Activated T-cell treated with anti-CD3 and anti-CD28 coated beads for 48 hours (primary cell): ENCODE measurements at regions not wholly inside any gene's neighbourhood (a gene's known extent, or its start where the extent isn't known, plus 50 kb on each side); places are given as distances from the start of the nearest gene placed in this dataset.

Source experiments
- DNase-seq: peaks from one replicate; pipeline ENCODE4 v3.0.0-alpha.2; 2020; ENCODE audit warnings: low read depth

DNA sequence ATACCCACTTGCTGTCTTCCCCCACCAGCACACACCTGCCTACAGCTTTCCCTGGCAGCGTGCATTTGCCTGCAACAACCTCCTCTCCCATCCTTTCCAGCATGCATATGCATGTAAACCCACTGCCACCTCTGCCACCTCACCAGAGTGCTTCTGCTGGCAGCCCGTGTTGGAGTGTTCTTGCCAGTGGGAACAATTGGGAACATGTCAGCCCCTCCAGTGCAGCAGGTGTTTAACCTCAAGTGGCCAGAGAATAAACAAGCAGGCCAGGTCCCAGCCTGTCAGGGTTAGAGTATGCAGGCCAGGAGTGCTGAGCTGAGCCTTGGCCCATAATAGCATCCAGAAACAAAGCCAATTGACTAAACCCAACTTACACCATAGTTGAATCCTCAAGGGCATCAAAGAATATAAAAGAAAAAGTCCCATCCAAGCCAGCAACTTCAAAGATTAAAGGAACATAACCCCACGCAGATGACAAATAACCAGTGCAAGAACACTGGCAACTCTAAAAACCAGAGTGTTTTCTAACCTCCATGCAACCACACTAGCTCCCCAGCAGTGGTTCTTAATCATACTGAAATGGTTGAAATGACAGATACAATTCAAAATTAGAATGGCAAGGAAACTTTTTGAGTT, 1212.1 kb upstream of the CITED2 start:
- no peak for DNase-seq

DNA sequence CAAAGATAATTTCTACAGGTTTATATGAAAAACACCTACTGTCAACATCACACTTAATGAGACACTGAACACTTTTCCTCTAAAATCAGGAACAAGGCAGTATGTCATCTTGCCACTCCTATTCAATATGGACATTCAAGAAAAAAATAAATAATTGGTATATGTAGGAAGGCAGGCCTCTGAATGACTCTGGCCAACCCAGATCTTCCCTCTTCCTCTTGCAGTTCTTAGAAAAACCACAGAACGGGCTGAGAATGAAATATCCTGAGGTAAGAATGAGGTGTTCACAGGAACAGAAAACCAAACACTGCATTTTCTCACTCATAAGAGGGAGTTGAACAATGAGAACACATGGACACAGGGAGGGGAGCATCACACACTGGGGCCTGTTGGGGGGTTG, 1207.2 kb upstream of the CITED2 start:
- DNase-seq: no peak

DNA sequence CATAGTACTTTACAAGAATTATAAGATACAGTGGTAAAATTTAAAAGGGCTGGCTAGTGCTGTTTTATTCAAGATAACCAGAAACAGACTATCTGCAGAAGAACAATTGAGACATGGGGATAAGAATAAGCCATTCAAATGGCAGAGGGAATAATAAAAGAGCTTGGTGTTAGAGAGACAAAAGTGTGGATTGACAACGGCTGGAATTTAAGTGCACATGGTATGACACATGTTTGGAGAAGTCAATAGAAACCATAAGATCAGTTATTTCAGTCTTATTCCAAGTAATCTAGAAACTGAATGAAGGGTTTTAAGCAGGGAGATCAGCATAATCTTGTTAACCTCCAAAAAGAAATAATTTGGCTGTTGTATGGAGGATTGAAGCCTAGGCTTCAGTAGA, 1205.5 kb upstream of the CITED2 start:
- no peak for DNase-seq

- no peak for DNase-seq
Observed at GRCh38 chr6:140576004-140576555, 1201.6 kb upstream of the CITED2 start.

GRCh38 chr6:140572867-140573266, 1198.4 kb upstream of the CITED2 start:
- no peak for DNase-seq

GRCh38 chr6:140572129-140572528, 1197.7 kb upstream of the CITED2 start:
- no peak for DNase-seq

GRCh38 chr6:140571145-140571544, 1196.7 kb upstream of the CITED2 start:
- DNase-seq: no peak

DNA sequence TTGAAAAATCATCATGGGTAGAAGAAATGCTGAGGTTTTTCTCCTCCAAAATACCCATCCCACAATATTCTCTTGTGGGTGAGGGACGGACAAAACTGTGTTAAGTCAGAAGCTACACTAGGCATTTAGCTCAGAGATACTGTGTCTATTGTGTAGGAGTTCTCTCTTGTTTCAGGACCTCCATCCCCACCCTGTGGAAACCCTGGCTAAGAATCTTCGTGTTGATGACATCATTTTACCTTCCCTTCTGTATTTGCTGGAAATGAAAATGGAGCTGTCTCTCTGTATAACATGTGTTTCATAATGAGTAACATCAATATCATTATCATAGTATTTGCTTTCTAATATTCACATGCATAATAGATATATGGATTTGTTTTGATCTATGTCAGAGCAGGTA, 1193.0 kb upstream of the CITED2 start:
- DNase-seq: no peak

- no peak for DNase-seq
Observed at GRCh38 chr6:140566781-140567277, 1192.4 kb upstream of the CITED2 start.

DNA sequence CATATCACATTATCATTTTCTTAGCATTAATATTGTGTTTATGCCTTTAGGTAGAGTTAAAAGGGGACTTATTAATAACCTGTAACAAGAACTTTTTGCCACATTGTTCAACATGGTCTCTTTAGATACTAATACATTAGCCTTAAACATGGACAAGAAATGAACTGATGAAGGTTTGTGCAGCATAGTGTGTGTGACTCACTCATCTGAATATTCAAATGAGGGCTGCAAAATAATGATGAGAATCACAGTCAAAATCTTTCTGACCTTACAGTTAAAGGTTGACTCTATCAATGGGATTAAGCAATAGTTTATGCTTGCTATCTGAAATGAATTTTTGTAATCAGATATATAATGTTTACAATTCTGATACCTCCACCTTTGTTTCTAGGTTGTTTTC, 1189.3 kb upstream of the CITED2 start:
- DNase-seq: no peak

- DNase-seq: no peak
Observed at GRCh38 chr6:140561701-140562100, 1187.3 kb upstream of the CITED2 start.

DNA sequence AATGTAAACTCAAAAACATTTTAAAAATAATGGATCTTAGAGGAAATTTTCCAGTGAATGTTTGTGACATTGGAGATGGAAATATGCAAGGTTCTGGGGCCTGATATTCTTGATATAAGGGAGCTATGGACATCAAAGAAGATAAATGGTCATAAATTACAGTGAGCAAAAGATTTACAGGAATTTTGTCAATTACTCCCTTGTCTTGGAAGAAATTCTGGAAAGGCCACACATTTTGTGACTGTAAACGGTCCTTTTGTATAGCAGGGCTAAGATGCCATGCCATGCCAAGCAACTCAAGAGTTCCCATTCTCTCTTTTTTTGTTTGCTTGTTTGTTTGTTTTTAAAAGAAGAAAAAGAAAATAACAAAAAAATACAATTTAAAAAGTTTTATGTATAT, 1186.2 kb upstream of the CITED2 start:
- DNase-seq: no peak

DNA sequence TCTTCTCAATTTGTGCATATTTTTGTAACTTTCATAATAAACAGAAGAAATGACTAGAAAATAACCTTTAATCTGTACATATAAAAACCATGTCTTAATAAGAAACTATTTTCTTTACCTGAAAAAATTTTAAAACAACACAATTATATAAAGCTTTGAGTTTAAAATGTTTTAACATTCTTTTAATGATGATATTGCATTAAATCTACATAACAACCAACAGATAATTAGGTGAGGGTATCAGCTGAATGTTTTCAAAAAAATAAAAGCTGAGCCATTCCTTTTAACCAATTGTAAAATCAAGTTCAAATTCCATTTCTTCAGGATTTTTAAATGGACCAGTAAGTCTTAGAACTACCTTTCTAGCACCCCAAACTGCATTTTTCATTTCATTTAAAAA, 1185.0 kb upstream of the CITED2 start:
- DNase-seq: no peak

DNA sequence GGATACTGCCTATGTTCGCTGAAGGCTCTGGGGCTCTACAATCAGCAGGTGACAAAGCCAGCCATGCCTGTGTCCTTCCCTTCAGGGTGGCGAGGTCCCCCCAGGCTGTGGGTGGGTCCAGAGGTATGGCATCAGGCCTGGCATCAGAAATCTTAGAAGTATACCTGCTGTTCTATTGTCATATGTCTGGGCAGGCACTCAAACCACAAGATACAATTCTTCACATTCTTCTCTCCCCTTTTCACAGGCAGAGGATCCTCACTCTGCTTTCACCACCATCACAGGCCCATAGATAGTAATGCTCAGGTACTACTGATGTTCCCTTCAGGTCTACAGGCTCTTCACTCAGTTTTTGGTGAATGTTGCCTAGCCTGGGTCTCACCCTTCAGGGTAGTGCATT, 1180.0 kb upstream of the CITED2 start:
- DNase-seq: no peak

- DNase-seq: no peak
Observed at GRCh38 chr6:140548366-140548765, 1173.9 kb upstream of the CITED2 start.

DNA sequence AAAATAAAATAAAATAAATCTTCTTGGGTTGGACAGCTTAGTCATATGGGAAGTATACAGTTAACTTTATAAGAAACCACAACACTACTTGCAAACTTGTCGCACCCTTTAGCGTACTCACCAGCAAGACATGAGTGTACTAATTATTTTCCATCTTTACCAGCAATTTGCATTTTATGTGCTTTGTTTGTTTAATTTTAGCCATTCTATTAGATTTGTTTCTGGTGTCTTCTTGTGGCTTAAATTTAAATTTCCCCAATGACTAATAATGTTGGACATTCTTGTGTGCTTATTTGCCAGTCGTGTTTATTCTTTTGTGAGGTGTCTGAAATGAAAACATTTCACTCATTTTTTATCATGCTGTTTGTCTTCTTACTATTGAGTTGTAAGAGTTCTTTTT, 1172.2 kb upstream of the CITED2 start:
- no peak for DNase-seq

- no peak for DNase-seq
Observed at GRCh38 chr6:140544431-140544830, 1170.0 kb upstream of the CITED2 start.

DNA sequence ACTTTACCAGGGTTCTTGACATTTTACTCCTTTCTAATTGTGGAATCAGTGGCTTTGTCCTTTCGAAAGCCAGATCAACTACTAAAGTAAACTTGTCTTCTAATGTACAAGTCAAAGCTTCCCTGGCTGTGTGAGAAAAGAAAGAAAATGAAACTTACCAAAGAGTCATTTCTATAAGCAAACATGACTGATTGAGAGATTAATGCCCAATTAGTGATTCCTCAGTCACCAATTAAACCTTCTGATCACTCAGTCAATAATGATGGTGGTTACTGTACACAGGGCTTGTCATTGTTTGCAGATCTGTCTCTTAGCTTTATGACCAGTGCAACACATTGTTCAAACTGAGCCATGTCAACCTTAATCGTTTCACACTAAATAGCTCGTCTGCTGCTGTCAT, 1168.4 kb upstream of the CITED2 start:
- DNase-seq: no peak

GRCh38 chr6:140541288-140541687, 1166.8 kb upstream of the CITED2 start:
- no peak for DNase-seq

DNA sequence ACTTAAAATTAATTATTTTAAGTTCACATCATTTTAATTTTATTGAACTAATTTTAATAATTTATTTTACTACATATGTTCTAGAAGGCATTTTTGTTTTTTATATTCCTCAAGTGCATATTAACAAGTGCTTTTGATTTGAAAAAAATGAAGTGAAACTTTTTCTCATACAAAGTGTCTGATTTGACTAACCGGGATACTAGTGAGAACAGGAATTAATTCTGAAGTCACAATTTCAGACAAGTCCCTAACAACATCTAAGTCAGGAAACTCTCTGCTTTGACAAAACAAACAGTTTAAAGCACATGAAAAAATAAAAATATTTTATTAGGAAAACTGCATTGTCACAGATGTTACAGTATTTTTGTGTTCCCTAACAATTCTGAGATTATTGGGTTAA, 1166.3 kb upstream of the CITED2 start:
- no peak for DNase-seq

- DNase-seq: no peak
Observed at GRCh38 chr6:140538926-140539325, 1164.5 kb upstream of the CITED2 start.

DNA sequence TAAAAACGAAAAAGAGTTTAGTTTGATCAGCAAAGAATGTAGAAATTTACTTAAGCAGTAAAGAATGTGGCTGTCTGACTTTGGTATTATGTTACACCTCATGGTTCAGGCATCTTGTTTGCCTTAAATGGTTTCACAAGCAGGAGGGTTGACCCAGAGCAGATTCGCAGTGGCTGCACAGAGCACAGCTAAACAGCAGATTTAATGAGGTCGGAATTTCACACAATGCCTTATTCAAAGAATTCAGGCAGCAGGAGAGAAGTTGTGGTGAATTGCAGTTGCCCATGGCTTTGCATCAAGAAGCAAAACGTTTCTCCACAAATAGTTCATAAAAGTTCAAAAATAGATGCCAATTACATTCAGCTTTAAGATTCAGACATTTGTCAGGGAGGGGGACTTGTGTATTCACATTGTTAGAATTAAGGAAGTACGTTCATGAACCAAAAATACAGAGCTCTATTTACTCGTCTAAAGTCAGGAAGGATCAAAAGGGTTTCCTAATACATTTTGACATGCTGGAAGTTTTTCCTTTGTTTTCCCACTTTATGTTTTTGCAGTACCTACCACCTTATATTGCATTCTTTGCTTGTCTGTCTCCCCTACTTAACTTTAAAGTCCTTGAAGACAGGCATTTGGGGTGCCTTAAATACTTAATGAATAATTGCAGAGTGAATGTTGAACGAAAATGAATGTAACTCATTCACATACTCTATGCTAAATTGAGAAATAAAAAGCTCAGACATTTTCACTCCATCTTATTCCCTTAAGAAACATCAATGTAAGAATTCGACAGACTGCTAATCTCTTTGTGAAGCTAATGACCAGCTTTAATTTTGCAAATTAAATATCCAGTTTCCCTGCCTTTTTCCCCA, 1163.6 kb upstream of the CITED2 start:
- no peak for DNase-seq

DNA sequence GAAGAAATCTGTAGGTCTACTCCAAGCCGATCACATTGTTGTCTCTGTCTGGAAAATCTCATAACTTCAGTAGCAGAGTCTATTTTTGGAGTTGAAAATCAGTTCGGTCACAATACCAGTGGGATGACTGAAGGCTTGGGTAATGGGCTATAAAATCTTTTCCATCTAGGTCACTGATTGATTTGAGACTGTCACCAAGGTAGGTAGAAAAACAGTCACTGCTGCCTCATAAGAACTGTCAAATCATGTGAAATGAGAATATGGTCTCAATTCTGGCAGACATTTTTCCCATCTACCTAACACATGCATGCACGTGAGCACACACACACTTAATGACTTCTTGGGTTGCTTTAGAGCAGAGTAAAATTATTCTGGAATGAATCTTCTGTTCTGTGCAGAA, 1162.8 kb upstream of the CITED2 start:
- DNase-seq: no peak
